Adipose tissue (tissue), 3 donors: ENCODE measurements at regions not wholly inside any gene's neighbourhood (a gene's known extent, or its start where the extent isn't known, plus 50 kb on each side); places are given as distances from the start of the nearest gene placed in this dataset.

Experiments
- H3K27ac ChIP-seq: one replicate; pipeline ENCODE4 v1.5.1; 2013; ENCODE audit warnings: low read depth, low read length
- WGBS, 3 donors: extraction: QIAGEN DNeasy Blood & Tissue Kit; methylation state at CpG; one replicate each; pipeline ENCODE4 v1.1.7; 2013; 5-methylcytosine and 5-hydroxymethylcytosine counted together
- donor health status: healthy with polysubstance abuse.
- donor health status: Bipolar disorder and iron deficiency.
- donor health status: healthy.

- no peak overlapping the region for H3K27ac ChIP-seq
- WGBS, 3 donors = 65 to 88% (median 86%) methylated on average over 2 of the region's 2 CpGs
Observed at GRCh38 chr10:36271627-36272340, 629.7 kb upstream of the FZD8 start.

GRCh38 chr10:36269222-36269621, 627.1 kb upstream of the FZD8 start:
- 67 to 100% (median 87%) methylated on average over 1 of the region's 1 CpG for WGBS, 3 donors
- H3K27ac ChIP-seq = no peak overlapping the region

- no peak overlapping the region for H3K27ac ChIP-seq
- WGBS, 3 donors = 57 to 79% (median 67%) methylated on average over 1 of the region's 1 CpG
Observed at GRCh38 chr10:36266923-36267322, 624.8 kb upstream of the FZD8 start.

- 76 to 93% (median 85%) methylated on average over 2 of the region's 2 CpGs for WGBS, 3 donors
- no peak overlapping the region for H3K27ac ChIP-seq
Observed at GRCh38 chr10:36265741-36266140, 623.6 kb upstream of the FZD8 start.

GRCh38 chr10:36263871-36264270, 621.8 kb upstream of the FZD8 start:
- H3K27ac ChIP-seq = no peak overlapping the region
- 80 to 94% (median 90%) methylated on average over 3 of the region's 3 CpGs for WGBS, 3 donors

GRCh38 chr10:36256948-36257356, 614.9 kb upstream of the FZD8 start:
- 33 to 50% (median 41%) methylated on average over 2 of the region's 2 CpGs for WGBS, 3 donors
- H3K27ac ChIP-seq = no peak overlapping the region

GRCh38 chr10:36256166-36256565, 614.1 kb upstream of the FZD8 start:
- H3K27ac ChIP-seq = no peak overlapping the region
- WGBS, 3 donors = 52 to 67% (median 55%) methylated on average over 2 of the region's 2 CpGs

GRCh38 chr10:36254199-36254598, 612.1 kb upstream of the FZD8 start:
- no peak overlapping the region for H3K27ac ChIP-seq
- WGBS, 3 donors = 32 to 37% (median 35%) methylated on average over 3 of the region's 3 CpGs

GRCh38 chr10:36253731-36254130, 611.6 kb upstream of the FZD8 start:
- no peak overlapping the region for H3K27ac ChIP-seq
- 72 to 84% (median 81%) methylated on average over 3 of the region's 3 CpGs for WGBS, 3 donors

- no peak overlapping the region for H3K27ac ChIP-seq
- 64 to 79% (median 65%) methylated on average over 4 of the region's 4 CpGs for WGBS, 3 donors
Observed at GRCh38 chr10:36251068-36251467, 609.0 kb upstream of the FZD8 start.

GRCh38 chr10:36248304-36248981, 606.3 kb upstream of the FZD8 start:
- no peak overlapping the region for H3K27ac ChIP-seq
- WGBS, 3 donors = 80 to 85% (median 83%) methylated on average over 5 of the region's 5 CpGs

- 67 to 78% (median 71%) methylated on average over 2 of the region's 2 CpGs for WGBS, 3 donors
- H3K27ac ChIP-seq = no peak overlapping the region
Observed at GRCh38 chr10:36247478-36247877, 605.4 kb upstream of the FZD8 start.

GRCh38 chr10:36236931-36237330, 594.8 kb upstream of the FZD8 start:
- WGBS, 3 donors = 65 to 82% (median 73%) methylated on average over 2 of the region's 2 CpGs
- H3K27ac ChIP-seq = no peak overlapping the region

- 29 to 68% (median 65%) methylated on average over 1 of the region's 1 CpG for WGBS, 3 donors
- H3K27ac ChIP-seq = no peak overlapping the region
Observed at GRCh38 chr10:36236341-36236740, 594.2 kb upstream of the FZD8 start.

GRCh38 chr10:36232935-36233334, 590.8 kb upstream of the FZD8 start:
- H3K27ac ChIP-seq = no peak overlapping the region
- 76 to 87% (median 82%) methylated on average over 3 of the region's 3 CpGs for WGBS, 3 donors

- 85 to 89% (median 86%) methylated on average over 4 of the region's 4 CpGs for WGBS, 3 donors
- no peak overlapping the region for H3K27ac ChIP-seq
Observed at GRCh38 chr10:36224431-36224985, 582.4 kb upstream of the FZD8 start.

- WGBS, 3 donors = 40 to 53% (median 50%) methylated on average over 1 of the region's 1 CpG
- H3K27ac ChIP-seq = no peak overlapping the region
Observed at GRCh38 chr10:36221101-36221500, 579.0 kb upstream of the FZD8 start.

GRCh38 chr10:36220151-36220550, 578.1 kb upstream of the FZD8 start:
- WGBS, 3 donors = 23 to 76% (median 73%) methylated on average over 1 of the region's 1 CpG
- H3K27ac ChIP-seq = no peak overlapping the region

- H3K27ac ChIP-seq = no peak overlapping the region
- WGBS, 3 donors = 70 to 92% (median 85%) methylated on average over 2 of the region's 2 CpGs
Observed at GRCh38 chr10:36211856-36212255, 569.8 kb upstream of the FZD8 start.

- WGBS, 3 donors = 80 to 94% (median 94%) methylated on average over 5 of the region's 5 CpGs
- H3K27ac ChIP-seq = no peak overlapping the region
Observed at GRCh38 chr10:36209480-36209879, 567.4 kb upstream of the FZD8 start.
